IMR-90 (cell line): ENCODE measurements at regions not wholly inside any gene's neighbourhood (a gene's known extent, or its start where the extent isn't known, plus 50 kb on each side); places are given as distances from the start of the nearest gene placed in this dataset.

ENCODE experiments used
- CEBPB ChIP-seq: IDR thresholded peaks from 2 replicates; pipeline ENCODE4 v1.6.1; 2012; ENCODE audit warnings: low read depth, low read length, improper control_type of control experiment
- MAZ ChIP-seq: IDR thresholded peaks from 2 replicates; pipeline ENCODE4 v1.6.1; 2012; ENCODE audit warnings: low read depth, mild to moderate bottlenecking, low read length, improper control_type of control experiment, moderate library complexity, borderline replicate concordance
- POLR2A ChIP-seq: IDR thresholded peaks from 2 replicates; pipeline ENCODE4 v1.6.1; 2012; ENCODE audit warnings: mild to moderate bottlenecking, low read depth, low read length
- RAD21 ChIP-seq: IDR thresholded peaks from 2 replicates; pipeline ENCODE4 v1.6.1; 2012; ENCODE audit warnings: low read length, improper control_type of control experiment
- RCOR1 ChIP-seq: IDR thresholded peaks from 2 replicates; pipeline ENCODE4 v1.6.1; 2012; ENCODE audit warnings: mild to moderate bottlenecking, low read length, improper control_type of control experiment; ENCODE audit not compliant: insufficient replicate concordance
- SMC3 ChIP-seq: fragments of 150-350 bp; IDR thresholded peaks from 2 replicates; pipeline ENCODE4 v1.6.1; 2016; ENCODE audit warnings: low read depth, mild to moderate bottlenecking, antibody characterized with exemption, low read length, moderate library complexity
- TF ChIP-seq, protein P1 (sequence below): conservative IDR thresholded peaks from 2 replicates; pipeline ENCODE4 v1.5.1; 2012; ENCODE audit warnings: mild to moderate bottlenecking, low read depth, low read length, improper control_type of control experiment

DNA sequence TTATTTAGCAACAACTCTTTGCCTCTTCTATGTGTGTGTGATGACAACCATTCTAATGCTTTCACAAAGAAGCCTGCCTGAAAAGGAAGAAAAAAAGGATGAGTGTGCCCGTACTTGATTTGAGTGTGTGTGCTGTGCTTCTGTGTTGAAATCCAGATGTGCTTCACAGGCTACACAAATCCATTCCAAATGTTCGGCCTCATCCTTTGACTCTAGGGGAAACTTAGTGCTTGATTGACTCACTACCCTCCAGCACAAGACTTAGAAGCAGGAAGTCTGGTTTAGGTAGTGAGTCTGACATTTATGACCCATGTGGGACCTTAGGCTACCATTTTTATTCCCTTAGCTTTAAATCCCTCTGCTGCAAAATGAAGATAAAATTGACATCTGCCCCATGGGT is 108.8 kb upstream of the PLAAT1 start:
- TF ChIP-seq, protein P1, sequence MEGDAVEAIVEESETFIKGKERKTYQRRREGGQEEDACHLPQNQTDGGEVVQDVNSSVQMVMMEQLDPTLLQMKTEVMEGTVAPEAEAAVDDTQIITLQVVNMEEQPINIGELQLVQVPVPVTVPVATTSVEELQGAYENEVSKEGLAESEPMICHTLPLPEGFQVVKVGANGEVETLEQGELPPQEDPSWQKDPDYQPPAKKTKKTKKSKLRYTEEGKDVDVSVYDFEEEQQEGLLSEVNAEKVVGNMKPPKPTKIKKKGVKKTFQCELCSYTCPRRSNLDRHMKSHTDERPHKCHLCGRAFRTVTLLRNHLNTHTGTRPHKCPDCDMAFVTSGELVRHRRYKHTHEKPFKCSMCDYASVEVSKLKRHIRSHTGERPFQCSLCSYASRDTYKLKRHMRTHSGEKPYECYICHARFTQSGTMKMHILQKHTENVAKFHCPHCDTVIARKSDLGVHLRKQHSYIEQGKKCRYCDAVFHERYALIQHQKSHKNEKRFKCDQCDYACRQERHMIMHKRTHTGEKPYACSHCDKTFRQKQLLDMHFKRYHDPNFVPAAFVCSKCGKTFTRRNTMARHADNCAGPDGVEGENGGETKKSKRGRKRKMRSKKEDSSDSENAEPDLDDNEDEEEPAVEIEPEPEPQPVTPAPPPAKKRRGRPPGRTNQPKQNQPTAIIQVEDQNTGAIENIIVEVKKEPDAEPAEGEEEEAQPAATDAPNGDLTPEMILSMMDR: no peak
- TF ChIP-seq MAZ (no peak), SMC3 (no peak), POLR2A (no peak), CEBPB (no peak), RCOR1 (no peak), RAD21 (no peak)
